Breast epithelium (tissue), 4 donors: ENCODE measurements at regions not wholly inside any gene's neighbourhood (a gene's known extent, or its start where the extent isn't known, plus 50 kb on each side); places are given as distances from the start of the nearest gene placed in this dataset.

Source experiments
- DNase-seq, 2 donors: peaks; one replicate each; pipeline ENCODE4 v3.0.0-alpha.2; 2019; ENCODE audit warnings: low spot score in 2 of 2
- H3K27ac ChIP-seq, 2 donors: fragments of 200-600 bp; sonication (generic) in 1 of 2; one replicate each; pipeline ENCODE4 v1.5.1; 2016 to 2019; ENCODE audit warnings: mild to moderate bottlenecking in 1 of 2
- H3K27me3 ChIP-seq, 2 donors: fragments of 200-600 bp; sonication (generic) in 1 of 2; one replicate each; pipeline versions ENCODE4 v1.5.1 to v1.6.0; 2017 to 2019; ENCODE audit warnings: control low read depth in 1 of 2, mild to moderate bottlenecking in 1 of 2
- H3K36me3 ChIP-seq: fragments of 200-600 bp; one replicate; pipeline ENCODE4 v1.5.1; 2019
- H3K4me1 ChIP-seq, 2 donors: fragments of 200-600 bp; sonication (generic); one replicate each; pipeline ENCODE4 v1.5.1; 2016 to 2019; ENCODE audit warnings: control low read depth in 1 of 2
- H3K4me3 ChIP-seq, 3 donors: fragments of 200-600 bp; sonication (generic); 1 replicate in 2 of 3; 2 replicates in 1 of 3; pipeline ENCODE4 v1.5.1; 2016 to 2019; ENCODE audit warnings: mild to moderate bottlenecking in 3 of 3, moderate library complexity in 2 of 3
- H3K9me3 ChIP-seq, 2 donors: fragments of 200-600 bp; sonication (generic) in 1 of 2; one replicate each; pipeline ENCODE4 v1.5.1; 2016 to 2019; ENCODE audit warnings: control low read depth in 1 of 2
- CTCF ChIP-seq, 3 donors: fragments of 450-650 bp; IDR thresholded peaks; one replicate each; pipeline ENCODE4 v1.5.1; 2016 to 2017; ENCODE audit warnings: antibody characterized with exemption in 3 of 3, mild to moderate bottlenecking in 3 of 3, moderate library complexity in 3 of 3
- POLR2A ChIP-seq: fragments of 450-650 bp; IDR thresholded peaks from one replicate; pipeline ENCODE4 v1.6.1; 2016; ENCODE audit warnings: antibody characterized with exemption, mild to moderate bottlenecking, moderate library complexity
- POLR2AphosphoS5 ChIP-seq, 3 donors: sonication (generic); formaldehyde crosslinking; IDR thresholded peaks; one replicate each; pipeline ENCODE4 v1.6.1; 2017; ENCODE audit warnings: antibody characterized with exemption in 3 of 3
- intact Hi-C: fragments of 100-400 bp; cut with DNase I; formaldehyde crosslinking; loops from one replicate; pipeline ENCODE4 v1.15.1; 2023; ENCODE audit warnings: low total_unique reads

- no peak overlapping the region for H3K4me3 ChIP-seq
- no peaks in the 10 kb centered on the region for H3K4me1 ChIP-seq
- intact Hi-C loops: no loop called here
- H3K36me3 ChIP-seq: no peaks in the 10 kb centered on the region
- TF ChIP-seq POLR2A: no peak
- no peak for TF ChIP-seq POLR2AphosphoS5 (IDR thresholded peaks at IDR 0.05)
- no peak for TF ChIP-seq CTCF (IDR thresholded peaks at IDR 0.05)
- no peak overlapping the region for H3K27ac ChIP-seq
- H3K9me3 ChIP-seq: no peaks in the 10 kb centered on the region
- H3K27me3 ChIP-seq: no peaks in the 10 kb centered on the region
- no peak for DNase-seq
Measured at GRCh38 chr10:90481326-90481923, 376.4 kb downstream of the HTR7 start.

GRCh38 chr10:90484518-90484917, 373.3 kb downstream of the HTR7 start:
- TF ChIP-seq POLR2AphosphoS5 (IDR thresholded peaks at IDR 0.05): no peak
- TF ChIP-seq CTCF (IDR thresholded peaks at IDR 0.05): no peak
- no peak for TF ChIP-seq POLR2A

GRCh38 chr10:90494183-90494582, 363.7 kb downstream of the HTR7 start:
- Histone ChIP-seq H3K27me3 (no peaks in the 10 kb centered on the region), H3K4me3 (no peak overlapping the region), H3K36me3 (no peaks in the 10 kb centered on the region), H3K9me3 (peaks cover 7 to 40% of the 10 kb centered on the region in 2 donors), H3K4me1 (no peaks in the 10 kb centered on the region), H3K27ac (no peak overlapping the region)
- intact Hi-C loops: no loop called here
- no peak for TF ChIP-seq POLR2AphosphoS5 (IDR thresholded peaks at IDR 0.05)
- TF ChIP-seq POLR2A: no peak
- no peak for TF ChIP-seq CTCF (IDR thresholded peaks at IDR 0.05)
- no peak for DNase-seq

More at GRCh38 chr10:90484518-90484917, 373.3 kb downstream of the HTR7 start:
- H3K27me3 ChIP-seq: no peaks in the 10 kb centered on the region
- no peak for DNase-seq
- H3K27ac ChIP-seq: no peak overlapping the region
- H3K9me3 ChIP-seq: no peaks in the 10 kb centered on the region
- no peak overlapping the region for H3K4me3 ChIP-seq
- H3K4me1 ChIP-seq: no peaks in the 10 kb centered on the region
- H3K36me3 ChIP-seq: no peaks in the 10 kb centered on the region
- intact Hi-C loops: no loop called here

DNA sequence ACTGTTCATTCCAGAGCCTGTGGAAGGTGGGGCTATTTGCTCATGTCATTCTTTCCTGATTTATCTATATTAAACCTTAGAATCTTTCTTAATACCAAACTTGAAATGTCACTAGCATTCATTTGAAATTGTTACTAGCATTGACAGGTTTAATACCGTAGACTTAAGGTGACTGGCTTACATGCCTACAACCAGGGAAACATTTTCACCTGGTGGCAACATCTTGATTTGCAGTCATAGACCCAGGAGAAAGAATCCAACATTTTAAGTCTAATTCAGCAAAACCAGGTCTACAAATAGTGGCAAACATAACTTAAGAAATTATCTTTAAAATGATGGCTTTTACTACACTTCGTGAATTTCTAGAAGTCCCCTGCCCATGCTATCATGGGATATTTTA, 353.7 kb downstream of the HTR7 start:
- Histone ChIP-seq H3K4me1 (no peaks in the 10 kb centered on the region), H3K4me3 (no peak overlapping the region), H3K36me3 (no peaks in the 10 kb centered on the region), H3K27me3 (no peaks in the 10 kb centered on the region), H3K27ac (no peak overlapping the region), H3K9me3 (peaks cover 6 to 10% of the 10 kb centered on the region in 2 donors)
- no peak for TF ChIP-seq POLR2A
- no peak for TF ChIP-seq CTCF (IDR thresholded peaks at IDR 0.05)
- no peak for TF ChIP-seq POLR2AphosphoS5 (IDR thresholded peaks at IDR 0.05)
- no peak for DNase-seq
- intact Hi-C loops: no loop called here

GRCh38 chr10:90526721-90527120, 331.1 kb downstream of the HTR7 start:
- Histone ChIP-seq H3K27ac (no peak overlapping the region), H3K9me3 (peaks cover 3 to 10% of the 10 kb centered on the region in 2 donors), H3K4me1 (no peaks in the 10 kb centered on the region), H3K4me3 (no peak overlapping the region), H3K36me3 (no peaks in the 10 kb centered on the region), H3K27me3 (no peaks in the 10 kb centered on the region)
- DNase-seq: no peak
- intact Hi-C loops: no loop called here
- TF ChIP-seq CTCF (IDR thresholded peaks at IDR 0.05) (no peak), POLR2A (no peak), POLR2AphosphoS5 (IDR thresholded peaks at IDR 0.05) (no peak)
